ENCODE measurements at regions not wholly inside any gene's neighbourhood (a gene's known extent, or its start where the extent isn't known, plus 50 kb on each side); places are given as distances from the start of the nearest gene placed in this dataset.

DNA sequence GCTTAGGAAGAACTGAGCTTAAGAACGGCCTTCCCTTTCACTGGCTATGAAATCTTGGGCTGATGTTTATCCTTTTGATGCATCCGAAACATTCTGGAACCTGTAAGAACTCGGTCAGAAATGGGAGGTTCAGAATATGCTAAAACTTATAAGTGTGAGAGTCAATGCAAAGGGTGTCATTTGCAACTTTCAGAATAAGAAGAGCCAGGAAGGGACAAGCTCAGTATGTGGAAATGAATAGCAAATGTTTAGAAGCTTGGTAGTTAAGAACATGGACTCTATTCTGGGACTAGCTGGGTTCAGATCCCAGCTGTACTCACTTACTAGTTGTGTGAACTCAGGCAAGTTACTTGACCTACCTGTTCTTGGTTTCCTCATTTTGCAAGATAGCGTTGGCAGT, 234.1 kb downstream of the OMA1 start:
- no peak for DNase-seq (ENCODE audit: low read depth, low spot score)

- DNase-seq (ENCODE audit: low read depth, low spot score), result peak; percentile 27
Observed at GRCh38 chr1:58310881-58311280, 235.6 kb downstream of the OMA1 start.

- no peak for DNase-seq (ENCODE audit: low read depth, low spot score)
Observed at GRCh38 chr1:58310469-58310868, 236.1 kb downstream of the OMA1 start.

GRCh38 chr1:58308206-58308605, 238.3 kb downstream of the OMA1 start:
- DNase-seq (ENCODE audit: low read depth, low spot score), result peak; percentile 18

DNA sequence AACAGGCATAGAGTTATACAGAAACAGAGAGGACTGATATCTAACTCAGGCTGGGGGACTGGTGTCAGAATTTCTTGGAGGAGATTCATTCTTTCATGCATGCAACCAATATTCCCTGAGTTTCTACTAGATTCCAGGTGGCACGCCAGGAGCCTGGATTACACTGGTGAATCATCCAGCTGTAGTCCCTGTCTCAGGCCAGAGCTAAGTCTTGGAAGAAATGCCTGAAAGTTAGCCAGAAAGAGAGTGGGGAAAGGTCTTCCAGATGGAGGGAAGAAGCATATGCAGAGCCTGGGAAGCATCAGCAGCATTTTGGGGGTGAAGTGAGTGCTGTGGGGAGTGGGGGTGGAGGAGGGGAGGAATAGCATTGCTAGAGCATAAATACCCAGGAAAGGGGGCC, 239.1 kb downstream of the OMA1 start:
- no peak for DNase-seq (ENCODE audit: low read depth, low spot score)

DNA sequence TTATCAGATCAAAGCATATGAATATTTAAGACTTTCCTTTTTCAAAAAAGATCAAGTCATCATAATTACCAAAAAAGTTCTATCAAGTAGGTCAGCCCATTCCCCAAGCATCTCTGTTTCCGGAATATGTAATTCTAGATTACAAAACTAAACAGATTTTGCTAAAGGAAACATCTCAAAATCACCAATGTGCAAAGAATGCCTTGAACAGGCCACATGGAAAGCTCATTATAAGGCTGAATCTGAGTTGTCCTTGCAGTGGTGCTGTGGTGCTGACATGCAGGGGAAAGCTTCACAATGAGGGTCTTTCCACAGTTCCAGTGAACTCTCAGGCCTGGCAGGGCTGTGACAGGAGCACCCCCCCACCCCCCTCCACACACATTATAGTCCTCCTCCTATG, 240.9 kb downstream of the OMA1 start:
- DNase-seq (ENCODE audit: low read depth, low spot score), result no peak

- DNase-seq (ENCODE audit: low read depth, low spot score), result no peak
Observed at GRCh38 chr1:58304346-58304975, 242.1 kb downstream of the OMA1 start.

- no peak for DNase-seq (ENCODE audit: low read depth, low spot score)
Observed at GRCh38 chr1:58303841-58304240, 242.7 kb downstream of the OMA1 start.

DNA sequence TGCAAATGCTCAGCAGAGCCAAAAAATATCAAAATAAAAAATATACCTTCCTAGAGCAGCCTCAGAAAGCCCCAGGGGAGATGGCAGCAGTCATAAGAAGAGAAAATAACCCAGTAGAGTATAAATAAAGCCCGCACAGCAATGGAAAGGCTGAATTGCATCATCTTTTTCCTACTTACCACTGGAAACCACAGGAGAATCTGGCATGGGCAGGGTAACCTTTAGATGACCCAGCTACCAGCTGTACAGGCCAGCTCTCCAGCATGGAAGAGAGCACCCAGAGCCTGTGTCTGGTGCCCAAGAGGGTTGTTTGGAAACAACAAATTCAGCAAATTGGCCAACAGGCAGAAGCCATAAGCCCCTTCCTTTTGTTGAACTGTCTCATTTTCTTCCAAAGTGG, 253.1 kb downstream of the OMA1 start:
- DNase-seq (ENCODE audit: low read depth, low spot score), result no peak

DNA sequence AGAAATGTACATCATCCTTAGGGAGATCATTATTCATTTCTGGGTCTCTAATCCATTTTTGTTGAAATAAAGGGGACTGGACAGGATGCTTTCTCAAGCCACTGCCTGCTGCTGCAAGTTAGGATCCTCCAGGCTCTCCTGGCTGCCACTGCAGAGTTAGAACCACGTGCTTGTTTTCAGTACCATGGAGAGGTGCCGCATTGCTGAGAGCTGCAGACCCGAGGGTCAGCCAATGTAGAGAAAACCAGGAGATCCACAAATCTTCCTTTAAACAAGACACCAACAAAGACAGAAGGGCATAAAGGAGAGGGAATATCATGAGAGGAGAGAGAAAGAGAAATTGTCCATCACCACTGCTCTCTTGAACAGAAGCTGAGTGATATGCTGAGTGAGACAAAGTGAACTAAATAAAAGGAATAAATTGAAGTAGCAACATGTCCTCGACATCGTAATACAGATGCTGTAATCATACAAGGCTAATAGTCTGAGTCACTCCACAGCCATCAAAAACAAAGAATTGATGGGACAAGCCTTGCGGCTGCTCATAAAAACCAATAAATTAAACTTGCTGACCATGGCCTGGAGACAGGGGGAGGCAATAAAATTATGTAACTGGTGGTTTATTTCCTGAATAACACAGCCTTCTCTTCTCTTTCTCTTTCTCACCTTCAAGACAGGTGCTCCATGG, 255.7 kb downstream of the OMA1 start:
- DNase-seq (ENCODE audit: low read depth, low spot score), result peak; percentile 43

GRCh38 chr1:58288624-58289142, 257.8 kb downstream of the OMA1 start:
- DNase-seq (ENCODE audit: low read depth, low spot score), result no peak

DNA sequence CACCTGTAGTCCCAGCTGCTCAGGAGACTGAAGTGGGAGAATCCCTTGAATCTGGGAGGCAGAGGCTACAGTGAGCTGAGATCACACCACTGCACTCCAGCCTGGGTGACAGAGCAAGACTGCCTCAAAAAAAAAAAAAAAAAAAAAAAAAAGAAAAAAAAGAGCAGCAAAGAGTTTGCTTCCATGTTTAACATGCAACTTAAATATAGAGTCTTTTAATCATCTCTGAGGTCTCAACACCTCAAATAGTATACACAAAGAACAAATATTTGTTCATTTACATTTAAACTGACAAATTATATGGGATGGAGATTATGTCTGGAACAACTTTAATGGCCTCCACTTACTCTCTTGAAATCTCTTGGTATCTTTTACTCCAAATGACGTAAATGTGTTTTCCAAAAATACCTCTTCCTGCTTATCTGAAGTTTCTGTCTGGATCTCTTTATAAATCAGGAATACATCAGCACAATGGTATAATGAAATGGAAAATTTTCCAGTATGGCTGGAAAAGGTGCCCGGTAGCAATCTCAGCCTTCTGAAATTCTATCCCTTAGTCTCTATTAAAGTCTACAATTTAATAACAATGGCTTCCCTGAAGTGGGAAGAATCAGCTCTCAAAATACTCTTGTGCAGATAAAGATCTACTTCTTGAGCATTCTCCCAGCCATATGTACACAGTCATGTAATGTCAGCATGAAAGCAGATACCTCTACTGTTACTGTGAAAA, 258.5 kb downstream of the OMA1 start:
- DNase-seq (ENCODE audit: low read depth, low spot score), result no peak

GRCh38 chr1:58284225-58284510, 262.4 kb downstream of the OMA1 start:
- no peak for DNase-seq (ENCODE audit: low read depth, low spot score)

- DNase-seq (ENCODE audit: low read depth, low spot score), result no peak
Observed at GRCh38 chr1:58283388-58284224, 262.9 kb downstream of the OMA1 start.

DNA sequence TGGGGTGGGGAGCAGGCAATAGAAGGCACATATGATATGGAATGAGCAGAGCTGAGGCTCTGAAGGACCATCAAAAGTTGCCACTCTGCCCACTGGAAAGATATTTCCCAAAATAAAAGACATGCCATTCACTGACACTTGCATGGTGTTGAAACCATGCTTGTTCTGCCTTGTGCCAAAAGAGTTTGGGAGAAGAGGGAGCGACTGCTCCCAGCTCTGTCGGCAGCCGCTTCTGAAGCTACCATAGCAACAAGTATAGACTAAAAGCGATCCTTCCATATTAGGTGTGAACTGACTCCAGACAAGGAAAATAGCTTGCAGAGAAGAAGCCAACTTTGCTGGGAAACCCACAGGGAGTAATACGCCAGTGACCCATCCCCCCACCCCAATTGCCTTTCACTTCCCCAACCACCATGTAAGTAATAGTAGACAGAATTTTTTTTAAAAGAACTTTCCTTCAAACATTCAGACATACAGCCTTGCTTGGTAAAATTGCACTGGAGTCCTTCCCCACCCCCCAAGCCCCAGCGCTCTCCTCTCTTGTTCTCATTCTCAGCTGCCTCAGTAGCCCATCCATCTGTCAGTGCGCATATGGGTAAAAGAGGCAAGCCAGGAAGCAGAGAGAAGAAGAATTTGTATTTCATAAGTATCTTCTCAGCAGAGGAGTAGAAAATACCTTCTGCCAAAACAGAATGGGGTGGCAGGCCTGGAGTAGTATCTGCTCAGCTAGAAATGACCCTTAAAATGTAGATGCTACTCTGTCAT, 263.7 kb downstream of the OMA1 start:
- no peak for DNase-seq (ENCODE audit: low read depth, low spot score)

- DNase-seq (ENCODE audit: low read depth, low spot score), result no peak
Observed at GRCh38 chr1:58266242-58266641, 280.3 kb downstream of the OMA1 start.

DNA sequence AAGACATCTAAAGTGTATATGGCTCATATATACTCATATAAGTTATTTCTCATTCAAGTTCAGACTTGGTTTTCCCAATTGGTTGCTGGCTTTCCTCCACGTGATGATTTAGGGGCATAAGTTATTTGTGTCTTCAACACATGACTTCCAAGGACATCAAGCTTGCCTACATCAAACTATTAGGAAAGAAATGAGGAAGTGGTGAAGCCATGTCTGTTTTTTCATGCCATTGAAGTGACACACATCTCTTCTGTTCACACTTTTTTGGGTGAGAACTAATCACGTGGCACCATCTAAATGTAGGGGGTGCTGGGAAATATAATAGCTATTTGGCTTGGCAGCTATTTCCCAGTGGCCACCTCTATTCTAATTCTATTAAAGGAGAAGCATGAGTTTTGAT, 282.1 kb downstream of the OMA1 start:
- no peak for DNase-seq (ENCODE audit: low read depth, low spot score)

DNA sequence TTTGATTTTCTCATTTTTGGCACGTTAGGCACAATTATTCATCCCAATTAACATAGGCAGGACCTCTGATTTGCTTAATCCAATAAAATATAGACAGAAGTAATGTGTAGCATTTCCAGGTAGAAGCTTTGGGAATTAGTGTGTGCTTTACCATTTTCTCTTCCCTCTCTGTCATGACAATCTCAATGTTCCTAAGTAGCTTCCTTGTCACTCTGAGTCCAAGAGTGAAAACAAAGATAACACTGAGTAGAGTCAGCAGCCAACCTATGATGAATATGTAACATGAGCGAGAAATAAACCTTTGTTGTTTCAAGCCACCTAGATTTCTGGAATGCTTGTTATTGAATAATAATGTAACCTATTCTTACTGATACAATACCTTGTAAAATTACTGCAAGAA, 283.8 kb downstream of the OMA1 start:
- DNase-seq (ENCODE audit: low read depth, low spot score), result no peak

DNA sequence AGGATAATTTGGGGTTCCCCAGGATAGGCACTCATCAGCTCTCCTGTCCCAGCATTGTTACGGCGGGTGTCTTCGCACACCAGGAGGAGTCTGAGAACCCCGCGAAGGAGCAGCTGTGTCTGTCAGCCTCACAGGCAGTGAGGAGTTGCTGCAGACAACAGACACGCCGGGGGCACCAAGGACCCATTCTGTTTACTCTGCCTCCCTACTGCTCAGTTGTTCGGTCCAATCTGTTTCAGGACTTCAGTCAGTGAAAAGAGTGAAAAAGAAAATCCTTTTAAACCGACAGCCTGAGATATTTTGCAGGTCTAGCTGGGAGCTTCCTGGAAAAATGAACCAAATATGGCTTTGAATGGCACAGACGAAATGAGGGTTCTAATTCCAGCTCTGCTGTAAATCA, 288.4 kb downstream of the OMA1 start:
- DNase-seq (ENCODE audit: low read depth, low spot score), result no peak

- no peak for DNase-seq (ENCODE audit: low read depth, low spot score)
Observed at GRCh38 chr1:58257003-58257402, 289.5 kb downstream of the OMA1 start.

DNA sequence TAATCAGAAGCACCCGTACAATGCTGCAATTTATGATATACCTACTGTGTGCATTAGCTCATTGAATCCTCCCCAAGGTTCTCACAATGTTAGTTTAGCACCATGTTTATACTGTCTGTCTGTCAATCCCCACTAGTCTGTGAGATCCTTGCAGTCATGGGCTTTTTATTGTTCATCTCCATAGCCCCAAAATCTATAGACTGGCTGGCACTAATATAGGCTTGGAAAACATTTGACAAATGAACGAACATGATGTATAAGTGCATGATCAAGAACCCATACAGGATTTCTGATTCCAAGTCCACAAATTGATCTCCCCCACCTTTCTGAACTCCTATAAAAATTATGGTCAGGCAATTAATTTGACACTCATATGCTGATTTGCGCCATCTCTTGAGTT, 290.0 kb downstream of the OMA1 start:
- no peak for DNase-seq (ENCODE audit: low read depth, low spot score)
